ENCODE measurements at regions not wholly inside any gene's neighbourhood (a gene's known extent, or its start where the extent isn't known, plus 50 kb on each side); places are given as distances from the start of the nearest gene placed in this dataset.
A peak's percentile ranks its signal among the peaks of the same experiment; 100 is the strongest.

DNA sequence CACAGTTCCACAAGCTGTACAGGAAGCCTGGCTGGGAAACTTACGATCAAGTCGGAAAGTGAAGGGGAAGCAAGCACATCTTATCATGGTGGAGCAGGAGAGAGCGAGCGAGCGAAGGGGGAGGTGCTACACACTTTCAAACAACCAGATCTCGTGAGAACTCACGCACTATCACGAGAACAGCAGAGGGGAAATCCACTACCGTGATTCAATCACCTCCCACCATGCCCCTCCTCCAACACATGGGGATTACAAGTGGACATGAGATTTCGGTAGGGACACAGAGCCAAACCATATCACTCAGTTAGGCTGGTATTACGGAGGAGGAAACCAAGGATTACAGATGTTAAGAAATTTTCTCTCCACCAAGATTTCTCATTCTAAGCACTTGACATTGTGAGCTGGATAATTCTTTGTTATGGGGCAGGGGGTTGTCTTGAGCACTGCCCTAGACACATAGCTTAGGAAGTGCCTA lies 262.0 kb upstream of the G2E3 start:
- no peaks in the 10 kb centered on the region for H3K4me1 ChIP-seq (ENCODE audit: insufficient read depth)
- no peaks in the 10 kb centered on the region for H3K36me3 ChIP-seq (ENCODE audit: insufficient read depth)
- Mint-ChIP-seq H3K4me3 (no peak overlapping the region), H3K9me3 (no peaks in the 10 kb centered on the region), H3K36me3 (ENCODE audit: low read depth) (no peaks in the 10 kb centered on the region), H3K27ac (no peak overlapping the region), H3K4me1 (no peaks in the 10 kb centered on the region), H3K27me3 (ENCODE audit: insufficient read depth, low read depth, poor library complexity) (peaks cover 7% of the 10 kb centered on the region)
- H3K4me3 ChIP-seq = no peak overlapping the region
- no peaks in the 10 kb centered on the region for H3K9me2 ChIP-seq (ENCODE audit: insufficient read depth)
- no peaks in the 10 kb centered on the region for H3K27me3 ChIP-seq (ENCODE audit: insufficient read depth)
- DNase-seq (ENCODE audit: low spot score) (no peak), ATAC-seq (no peak)
- H2AFZ ChIP-seq = peak overlapping the region; percentile 69; the same call in 1 of the 2 replicates
- H4K20me1 ChIP-seq (replicated peaks; ENCODE audit: insufficient read depth) = no peaks in the 10 kb centered on the region
- no peaks in the 10 kb centered on the region for H3F3A ChIP-seq (replicated peaks; ENCODE audit: low read depth)
- TF ChIP-seq, protein P1, sequence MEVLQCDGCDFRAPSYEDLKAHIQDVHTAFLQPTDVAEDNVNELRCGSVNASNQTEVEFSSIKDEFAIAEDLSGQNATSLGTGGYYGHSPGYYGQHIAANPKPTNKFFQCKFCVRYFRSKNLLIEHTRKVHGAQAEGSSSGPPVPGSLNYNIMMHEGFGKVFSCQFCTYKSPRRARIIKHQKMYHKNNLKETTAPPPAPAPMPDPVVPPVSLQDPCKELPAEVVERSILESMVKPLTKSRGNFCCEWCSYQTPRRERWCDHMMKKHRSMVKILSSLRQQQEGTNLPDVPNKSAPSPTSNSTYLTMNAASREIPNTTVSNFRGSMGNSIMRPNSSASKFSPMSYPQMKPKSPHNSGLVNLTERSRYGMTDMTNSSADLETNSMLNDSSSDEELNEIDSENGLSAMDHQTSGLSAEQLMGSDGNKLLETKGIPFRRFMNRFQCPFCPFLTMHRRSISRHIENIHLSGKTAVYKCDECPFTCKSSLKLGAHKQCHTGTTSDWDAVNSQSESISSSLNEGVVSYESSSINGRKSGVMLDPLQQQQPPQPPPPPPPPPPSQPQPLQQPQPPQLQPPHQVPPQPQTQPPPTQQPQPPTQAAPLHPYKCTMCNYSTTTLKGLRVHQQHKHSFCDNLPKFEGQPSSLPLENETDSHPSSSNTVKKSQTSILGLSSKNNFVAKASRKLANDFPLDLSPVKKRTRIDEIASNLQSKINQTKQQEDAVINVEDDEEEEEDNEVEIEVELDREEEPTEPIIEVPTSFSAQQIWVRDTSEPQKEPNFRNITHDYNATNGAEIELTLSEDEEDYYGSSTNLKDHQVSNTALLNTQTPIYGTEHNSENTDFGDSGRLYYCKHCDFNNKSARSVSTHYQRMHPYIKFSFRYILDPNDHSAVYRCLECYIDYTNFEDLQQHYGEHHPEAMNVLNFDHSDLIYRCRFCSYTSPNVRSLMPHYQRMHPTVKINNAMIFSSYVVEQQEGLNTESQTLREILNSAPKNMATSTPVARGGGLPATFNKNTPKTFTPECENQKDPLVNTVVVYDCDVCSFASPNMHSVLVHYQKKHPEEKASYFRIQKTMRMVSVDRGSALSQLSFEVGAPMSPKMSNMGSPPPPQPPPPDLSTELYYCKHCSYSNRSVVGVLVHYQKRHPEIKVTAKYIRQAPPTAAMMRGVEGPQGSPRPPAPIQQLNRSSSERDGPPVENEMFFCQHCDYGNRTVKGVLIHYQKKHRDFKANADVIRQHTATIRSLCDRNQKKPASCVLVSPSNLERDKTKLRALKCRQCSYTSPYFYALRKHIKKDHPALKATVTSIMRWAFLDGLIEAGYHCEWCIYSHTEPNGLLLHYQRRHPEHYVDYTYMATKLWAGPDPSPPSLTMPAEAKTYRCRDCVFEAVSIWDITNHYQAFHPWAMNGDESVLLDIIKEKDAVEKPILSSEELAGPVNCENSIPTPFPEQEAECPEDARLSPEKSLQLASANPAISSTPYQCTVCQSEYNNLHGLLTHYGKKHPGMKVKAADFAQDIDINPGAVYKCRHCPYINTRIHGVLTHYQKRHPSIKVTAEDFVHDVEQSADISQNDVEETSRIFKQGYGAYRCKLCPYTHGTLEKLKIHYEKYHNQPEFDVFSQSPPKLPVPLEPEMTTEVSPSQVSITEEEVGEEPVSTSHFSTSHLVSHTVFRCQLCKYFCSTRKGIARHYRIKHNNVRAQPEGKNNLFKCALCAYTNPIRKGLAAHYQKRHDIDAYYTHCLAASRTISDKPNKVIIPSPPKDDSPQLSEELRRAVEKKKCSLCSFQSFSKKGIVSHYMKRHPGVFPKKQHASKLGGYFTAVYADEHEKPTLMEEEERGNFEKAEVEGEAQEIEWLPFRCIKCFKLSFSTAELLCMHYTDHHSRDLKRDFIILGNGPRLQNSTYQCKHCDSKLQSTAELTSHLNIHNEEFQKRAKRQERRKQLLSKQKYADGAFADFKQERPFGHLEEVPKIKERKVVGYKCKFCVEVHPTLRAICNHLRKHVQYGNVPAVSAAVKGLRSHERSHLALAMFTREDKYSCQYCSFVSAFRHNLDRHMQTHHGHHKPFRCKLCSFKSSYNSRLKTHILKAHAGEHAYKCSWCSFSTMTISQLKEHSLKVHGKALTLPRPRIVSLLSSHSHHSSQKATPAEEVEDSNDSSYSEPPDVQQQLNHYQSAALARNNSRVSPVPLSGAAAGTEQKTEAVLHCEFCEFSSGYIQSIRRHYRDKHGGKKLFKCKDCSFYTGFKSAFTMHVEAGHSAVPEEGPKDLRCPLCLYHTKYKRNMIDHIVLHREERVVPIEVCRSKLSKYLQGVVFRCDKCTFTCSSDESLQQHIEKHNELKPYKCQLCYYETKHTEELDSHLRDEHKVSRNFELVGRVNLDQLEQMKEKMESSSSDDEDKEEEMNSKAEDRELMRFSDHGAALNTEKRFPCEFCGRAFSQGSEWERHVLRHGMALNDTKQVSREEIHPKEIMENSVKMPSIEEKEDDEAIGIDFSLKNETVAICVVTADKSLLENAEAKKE (CRISPR knock-in tag; IDR thresholded peaks at IDR 0.05) = no peak
- TF ChIP-seq, protein P2, sequence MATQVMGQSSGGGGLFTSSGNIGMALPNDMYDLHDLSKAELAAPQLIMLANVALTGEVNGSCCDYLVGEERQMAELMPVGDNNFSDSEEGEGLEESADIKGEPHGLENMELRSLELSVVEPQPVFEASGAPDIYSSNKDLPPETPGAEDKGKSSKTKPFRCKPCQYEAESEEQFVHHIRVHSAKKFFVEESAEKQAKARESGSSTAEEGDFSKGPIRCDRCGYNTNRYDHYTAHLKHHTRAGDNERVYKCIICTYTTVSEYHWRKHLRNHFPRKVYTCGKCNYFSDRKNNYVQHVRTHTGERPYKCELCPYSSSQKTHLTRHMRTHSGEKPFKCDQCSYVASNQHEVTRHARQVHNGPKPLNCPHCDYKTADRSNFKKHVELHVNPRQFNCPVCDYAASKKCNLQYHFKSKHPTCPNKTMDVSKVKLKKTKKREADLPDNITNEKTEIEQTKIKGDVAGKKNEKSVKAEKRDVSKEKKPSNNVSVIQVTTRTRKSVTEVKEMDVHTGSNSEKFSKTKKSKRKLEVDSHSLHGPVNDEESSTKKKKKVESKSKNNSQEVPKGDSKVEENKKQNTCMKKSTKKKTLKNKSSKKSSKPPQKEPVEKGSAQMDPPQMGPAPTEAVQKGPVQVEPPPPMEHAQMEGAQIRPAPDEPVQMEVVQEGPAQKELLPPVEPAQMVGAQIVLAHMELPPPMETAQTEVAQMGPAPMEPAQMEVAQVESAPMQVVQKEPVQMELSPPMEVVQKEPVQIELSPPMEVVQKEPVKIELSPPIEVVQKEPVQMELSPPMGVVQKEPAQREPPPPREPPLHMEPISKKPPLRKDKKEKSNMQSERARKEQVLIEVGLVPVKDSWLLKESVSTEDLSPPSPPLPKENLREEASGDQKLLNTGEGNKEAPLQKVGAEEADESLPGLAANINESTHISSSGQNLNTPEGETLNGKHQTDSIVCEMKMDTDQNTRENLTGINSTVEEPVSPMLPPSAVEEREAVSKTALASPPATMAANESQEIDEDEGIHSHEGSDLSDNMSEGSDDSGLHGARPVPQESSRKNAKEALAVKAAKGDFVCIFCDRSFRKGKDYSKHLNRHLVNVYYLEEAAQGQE (IDR thresholded peaks at IDR 0.05; ENCODE audit: unreplicated experiment) = no peak
- TF ChIP-seq, protein P3, sequence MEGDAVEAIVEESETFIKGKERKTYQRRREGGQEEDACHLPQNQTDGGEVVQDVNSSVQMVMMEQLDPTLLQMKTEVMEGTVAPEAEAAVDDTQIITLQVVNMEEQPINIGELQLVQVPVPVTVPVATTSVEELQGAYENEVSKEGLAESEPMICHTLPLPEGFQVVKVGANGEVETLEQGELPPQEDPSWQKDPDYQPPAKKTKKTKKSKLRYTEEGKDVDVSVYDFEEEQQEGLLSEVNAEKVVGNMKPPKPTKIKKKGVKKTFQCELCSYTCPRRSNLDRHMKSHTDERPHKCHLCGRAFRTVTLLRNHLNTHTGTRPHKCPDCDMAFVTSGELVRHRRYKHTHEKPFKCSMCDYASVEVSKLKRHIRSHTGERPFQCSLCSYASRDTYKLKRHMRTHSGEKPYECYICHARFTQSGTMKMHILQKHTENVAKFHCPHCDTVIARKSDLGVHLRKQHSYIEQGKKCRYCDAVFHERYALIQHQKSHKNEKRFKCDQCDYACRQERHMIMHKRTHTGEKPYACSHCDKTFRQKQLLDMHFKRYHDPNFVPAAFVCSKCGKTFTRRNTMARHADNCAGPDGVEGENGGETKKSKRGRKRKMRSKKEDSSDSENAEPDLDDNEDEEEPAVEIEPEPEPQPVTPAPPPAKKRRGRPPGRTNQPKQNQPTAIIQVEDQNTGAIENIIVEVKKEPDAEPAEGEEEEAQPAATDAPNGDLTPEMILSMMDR (conservative IDR thresholded peaks at IDR 0.05; ENCODE audit: low read depth in 2 of 2) = no peak
- TF ChIP-seq EZH2 (IDR thresholded peaks at IDR 0.05; ENCODE audit: low read depth, unreplicated experiment) (no peak), JUNB (IDR thresholded peaks at IDR 0.05; ENCODE audit: unreplicated experiment) (no peak), STAT1 (IDR thresholded peaks at IDR 0.05; ENCODE audit: unreplicated experiment) (no peak), EZH2phosphoT487 (IDR thresholded peaks at IDR 0.05; ENCODE audit: unreplicated experiment) (no peak)
- H3K27ac ChIP-seq (ENCODE audit: low read depth) = no peak overlapping the region
- H3K4me2 ChIP-seq = no peak overlapping the region
- no peaks in the 10 kb centered on the region for H3K79me2 ChIP-seq (replicated peaks; ENCODE audit: insufficient read depth)

Data from GM23338 (cell line).